NCI-H82 (cell line): ENCODE measurements at regions not wholly inside any gene's neighbourhood (a gene's known extent, or its start where the extent isn't known, plus 50 kb on each side); places are given as distances from the start of the nearest gene placed in this dataset.

ENCODE experiments used
- DNase-seq: peaks from one replicate; lab custom pipeline; 2025; lab: John Stamatoyannopoulos, UW

DNA sequence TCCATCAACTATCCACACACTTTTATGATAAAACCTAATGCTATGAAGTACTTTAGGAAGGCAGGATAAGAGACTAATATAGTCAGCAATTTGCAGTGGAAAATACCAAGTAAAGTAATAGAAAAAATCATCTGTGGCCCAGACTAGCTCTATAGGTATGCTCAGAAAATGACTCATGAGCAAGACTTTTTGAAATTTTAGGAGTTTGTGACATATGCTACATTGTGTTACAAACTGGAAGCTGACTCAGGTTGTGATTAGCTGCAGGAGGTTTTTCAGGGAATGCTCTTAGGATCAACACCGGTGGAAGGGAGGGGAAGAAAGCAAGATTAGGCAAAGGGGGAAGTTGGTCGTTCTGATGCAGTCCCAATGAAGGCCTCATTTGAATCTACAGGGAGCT lies 56.1 kb downstream of the FEZF1 start:
- DNase-seq: no peak

DNA sequence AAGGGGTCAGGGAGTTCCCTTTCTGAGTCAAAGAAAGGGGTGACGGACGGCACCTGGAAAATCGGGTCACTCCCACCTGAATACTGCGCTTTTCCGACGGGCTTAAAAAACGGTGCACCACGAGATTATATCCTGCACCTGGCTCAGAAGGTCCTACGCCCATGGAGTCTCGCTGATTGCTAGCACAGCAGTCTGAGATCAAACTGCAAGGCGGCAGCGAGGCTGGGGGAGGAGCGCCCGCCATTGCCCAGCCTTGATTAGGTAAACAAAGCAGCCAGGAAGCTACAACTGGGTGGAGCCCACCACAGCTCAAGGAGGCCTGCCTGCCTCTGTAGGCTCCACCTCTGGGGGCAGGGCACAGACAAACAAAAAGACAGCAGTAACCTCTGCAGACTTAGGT lies 65.8 kb downstream of the FEZF1 start:
- peak; percentile 3 for DNase-seq

DNA sequence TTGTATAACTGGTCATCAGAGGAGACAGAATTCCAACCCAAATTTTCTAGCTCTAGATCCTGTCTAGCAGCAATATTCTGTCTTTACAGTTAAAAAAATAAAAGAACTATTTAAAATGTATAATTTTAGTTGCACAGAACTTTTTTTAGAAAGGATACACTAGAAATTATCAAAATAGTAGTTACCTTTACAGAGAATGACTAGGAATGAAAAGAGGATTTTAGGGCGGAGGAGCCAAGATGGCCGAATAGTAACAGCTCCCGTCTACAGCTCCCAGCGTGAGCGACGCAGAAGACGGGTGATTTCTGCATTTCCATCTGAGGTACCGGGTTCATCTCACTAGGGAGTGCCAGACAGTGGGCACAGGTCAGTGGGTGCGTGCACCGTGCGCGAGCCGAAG lies 66.3 kb downstream of the FEZF1 start:
- peak; percentile 10 for DNase-seq

DNA sequence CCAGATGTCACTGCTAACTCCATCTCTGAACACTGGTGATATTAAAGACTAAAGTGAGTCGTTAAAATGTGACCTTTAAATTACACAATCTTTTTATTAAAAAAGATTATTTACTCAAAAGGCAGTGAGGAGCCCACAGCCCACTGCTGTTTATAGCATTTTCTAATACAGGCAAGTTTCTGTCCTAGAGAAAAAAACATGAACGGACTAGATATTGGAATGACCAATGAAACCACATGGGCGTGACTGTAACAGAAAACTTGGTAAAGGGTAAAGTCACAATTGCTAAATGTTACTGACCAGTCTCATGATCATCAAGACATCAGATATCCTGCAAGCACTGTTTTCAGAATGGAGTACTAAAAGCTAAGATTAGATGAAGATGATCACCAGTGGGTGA lies 78.7 kb downstream of the FEZF1 start:
- DNase-seq: no peak

DNA sequence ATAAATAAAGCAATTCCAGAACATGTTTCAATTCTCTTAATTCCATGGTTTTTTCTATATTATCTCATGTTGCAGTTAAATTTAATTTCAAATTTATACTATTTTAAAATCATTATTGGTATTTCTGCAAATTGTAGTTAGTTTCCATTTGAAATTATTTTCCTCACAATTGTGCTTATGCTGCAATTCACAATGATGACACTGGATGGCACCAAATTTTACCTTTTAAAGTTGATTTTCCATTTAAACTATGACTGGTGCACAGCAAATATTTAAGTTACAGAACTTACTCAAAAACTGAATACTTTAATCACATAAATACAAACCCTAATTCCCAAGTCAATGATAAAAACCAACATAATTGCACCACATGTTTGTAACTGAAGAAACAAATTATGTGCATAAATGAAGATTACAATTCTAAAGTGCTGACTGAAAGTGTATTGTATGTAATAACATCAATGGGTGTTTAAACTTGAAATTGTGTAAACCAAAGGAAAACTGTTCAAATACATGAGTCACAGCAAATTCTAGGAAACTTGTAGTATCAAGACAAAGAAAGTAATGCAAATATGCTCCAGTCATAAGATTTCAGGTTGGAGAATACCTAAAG lies 75.3 kb upstream of the AASS start:
- DNase-seq: peak; percentile 44

DNA sequence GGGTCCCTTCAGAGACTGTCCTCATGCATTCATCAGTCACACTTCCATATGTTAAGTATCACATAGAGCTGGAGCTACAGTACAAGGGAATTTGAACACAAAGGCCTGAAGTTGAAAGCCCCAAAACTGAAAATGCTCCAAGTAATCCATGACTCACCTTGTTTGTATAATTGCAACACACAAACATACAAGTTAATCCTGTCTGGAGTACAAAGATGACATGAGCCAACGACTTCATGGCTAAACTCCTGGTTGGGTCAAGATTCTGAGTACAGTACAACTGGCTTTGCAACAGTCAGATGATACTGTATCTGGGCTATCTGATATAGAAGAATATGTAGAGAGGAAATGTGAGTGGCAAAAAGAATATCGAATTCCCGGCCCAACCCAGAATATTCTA lies 73.1 kb upstream of the AASS start:
- DNase-seq: no peak

DNA sequence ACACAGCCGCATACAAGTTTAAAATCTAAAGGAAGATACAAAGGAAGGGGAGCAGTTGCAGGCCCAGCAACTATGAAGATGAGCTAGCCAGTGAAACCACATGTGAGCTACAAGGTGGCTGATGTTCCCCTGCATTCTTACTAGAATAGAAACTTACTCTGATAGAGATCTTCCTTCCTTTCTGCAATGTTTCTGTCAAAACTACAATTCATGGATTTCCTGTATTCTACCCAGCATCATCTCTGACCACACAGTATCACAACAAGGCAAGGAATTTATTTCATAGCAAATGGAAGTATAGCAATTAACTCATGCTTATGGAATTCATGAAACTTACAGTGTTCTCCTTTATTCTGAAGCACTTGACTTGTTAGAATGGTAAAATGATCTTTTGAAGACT lies 68.7 kb upstream of the AASS start:
- no peak for DNase-seq

DNA sequence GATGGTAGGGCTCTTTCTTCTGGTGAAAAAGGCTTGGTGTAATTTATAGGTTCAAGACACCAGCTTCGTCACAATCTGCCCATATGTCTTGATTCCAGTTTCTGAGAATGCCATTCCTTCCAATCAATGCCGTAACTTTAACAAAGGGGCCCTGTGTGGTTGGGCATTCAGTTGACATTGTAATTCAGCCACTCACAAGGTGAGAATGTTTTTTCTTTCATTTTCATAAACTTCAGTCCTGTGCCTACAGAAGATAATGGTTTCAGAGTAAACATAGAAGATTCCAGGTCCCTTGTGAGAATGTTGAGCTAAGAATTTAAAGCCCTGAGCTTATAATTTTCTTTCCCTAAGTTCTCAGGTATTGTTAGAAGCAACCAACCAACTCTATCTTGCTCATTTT lies 67.3 kb upstream of the AASS start:
- no peak for DNase-seq

DNA sequence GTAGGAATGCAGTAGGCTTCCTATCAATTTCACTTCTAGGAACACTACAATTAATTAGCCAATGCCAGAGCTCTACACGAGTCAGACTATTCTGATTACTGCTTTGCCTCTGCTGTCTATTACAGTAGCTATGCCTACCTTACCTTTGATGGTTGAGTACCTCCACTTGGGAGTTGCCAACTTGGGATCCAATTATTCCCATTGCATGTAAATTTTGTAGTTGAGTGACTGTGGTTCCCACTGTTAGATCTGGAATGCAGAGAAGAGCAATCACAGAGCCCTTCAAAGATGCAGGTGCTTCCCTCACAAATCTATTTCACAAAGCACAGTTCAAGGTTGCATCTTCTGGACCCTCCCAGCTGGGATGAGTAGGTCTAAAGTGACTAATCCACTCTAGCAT lies 62.9 kb upstream of the AASS start:
- DNase-seq: no peak

DNA sequence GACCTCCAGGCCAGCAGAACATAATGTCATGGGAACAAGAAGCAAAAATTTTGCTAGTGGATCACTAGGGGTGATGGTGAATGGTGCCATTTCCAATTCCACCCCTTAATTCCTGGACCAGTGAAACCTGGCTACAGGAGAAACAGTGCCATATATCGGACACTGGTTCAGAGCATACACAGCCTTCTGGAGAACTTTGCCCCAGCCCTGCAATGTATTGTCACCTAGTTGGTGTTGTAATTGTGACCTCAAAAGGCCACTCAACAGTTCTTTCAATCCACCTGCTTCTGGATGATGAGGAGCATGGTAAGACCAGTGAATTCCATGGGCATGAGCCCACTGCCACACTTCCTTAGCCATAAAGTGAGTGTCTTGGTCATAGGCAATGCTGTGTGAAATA lies 59.8 kb upstream of the AASS start:
- no peak for DNase-seq

DNA sequence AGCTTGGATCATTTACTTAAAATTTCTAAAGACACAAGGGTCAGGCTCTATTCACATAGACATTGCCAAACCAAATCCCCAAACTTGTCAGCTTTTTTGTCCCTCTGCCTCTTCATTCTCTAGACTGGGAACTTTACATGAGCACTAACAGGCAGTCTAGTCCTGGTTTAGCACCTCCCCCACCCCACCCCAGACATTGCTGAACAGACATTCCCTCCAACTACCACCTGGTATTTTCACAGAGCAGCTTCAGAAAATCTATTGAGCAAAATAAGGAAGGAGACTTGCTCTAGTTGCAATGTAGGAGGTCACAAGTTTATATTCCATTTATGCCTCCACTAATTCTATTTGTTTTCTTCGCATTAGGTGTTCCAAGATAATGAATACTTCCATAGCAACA lies 56.8 kb upstream of the AASS start:
- DNase-seq: no peak

DNA sequence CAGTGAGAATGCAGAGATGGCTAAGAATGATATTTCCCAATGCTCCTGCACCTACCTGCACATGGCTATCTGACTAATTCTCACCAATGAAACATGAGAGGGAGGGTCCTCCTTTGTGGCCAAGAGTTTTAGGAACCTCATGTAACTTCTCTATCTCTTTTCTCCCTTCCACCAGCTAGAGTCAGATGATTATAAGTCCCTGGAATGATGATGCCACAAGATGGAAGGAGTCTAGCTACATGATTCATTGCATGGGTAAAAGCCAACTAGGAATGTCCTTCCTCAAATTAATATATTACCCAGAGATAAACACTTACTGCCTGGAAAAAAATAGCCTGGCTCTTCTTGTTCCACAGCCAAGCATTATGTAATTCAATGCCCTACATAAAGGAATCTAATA lies 55.1 kb upstream of the AASS start:
- DNase-seq: no peak

DNA sequence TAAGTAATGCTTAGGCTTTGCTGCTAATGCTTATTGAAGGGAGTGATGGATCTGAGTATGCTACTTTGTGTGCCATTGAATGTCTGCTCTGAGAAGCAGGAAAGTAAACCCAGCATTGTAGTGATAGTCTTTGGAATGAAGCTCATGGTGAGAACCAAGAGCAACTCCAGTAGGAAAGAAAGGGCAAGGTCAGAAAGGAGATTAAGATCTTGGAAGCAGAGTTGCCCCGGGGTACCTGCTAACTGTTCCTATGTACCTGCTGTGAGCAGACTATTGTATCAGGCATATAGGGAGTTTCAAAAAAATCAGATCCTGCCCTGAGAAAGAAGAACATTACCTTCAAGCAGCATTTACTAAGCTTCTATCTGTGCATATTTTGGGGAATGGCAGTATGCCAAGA lies 54.5 kb upstream of the AASS start:
- DNase-seq: no peak
